PC-9 (cell line): ENCODE measurements at regions not wholly inside any gene's neighbourhood (a gene's known extent, or its start where the extent isn't known, plus 50 kb on each side); places are given as distances from the start of the nearest gene placed in this dataset.

ENCODE experiments used
- CTCF ChIP-seq: fragments of 200-600 bp; sonication (generic); conservative IDR thresholded peaks from 2 replicates; pipeline ENCODE4 v1.6.1; 2017; ENCODE audit warnings: mixed run types, antibody characterized with exemption, mild to moderate bottlenecking, moderate library complexity
- EZH2 ChIP-seq: fragments of 200-600 bp; sonication (generic); IDR thresholded peaks from 2 replicates; pipeline ENCODE4 v1.8.0; 2017; ENCODE audit warnings: antibody characterized with exemption, low read depth

- TF ChIP-seq CTCF: no peak
- TF ChIP-seq EZH2: no peak
These were observed 590.8 kb upstream of the CDH2 start for GRCh38 chr18:28767727-28768211.
